ENCODE measurements at regions not wholly inside any gene's neighbourhood (a gene's known extent, or its start where the extent isn't known, plus 50 kb on each side); places are given as distances from the start of the nearest gene placed in this dataset.

GRCh38 chr4:116664198-116664597 is 421.2 kb downstream of the TRAM1L1 start:
- TF ChIP-seq YY1 (IDR thresholded peaks at IDR 0.05; ENCODE audit: low read depth) (no peak), CEBPB (IDR thresholded peaks at IDR 0.05) (no peak), REST (IDR thresholded peaks at IDR 0.05; ENCODE audit: low read depth) (no peak), USF1 (IDR thresholded peaks at IDR 0.05) (no peak), CREB1 (IDR thresholded peaks at IDR 0.05; ENCODE audit: low read depth) (no peak), MAX (IDR thresholded peaks at IDR 0.05) (no peak), NFIC (IDR thresholded peaks at IDR 0.05) (no peak)
